HG03139 (cell line): ENCODE measurements at regions not wholly inside any gene's neighbourhood (a gene's known extent, or its start where the extent isn't known, plus 50 kb on each side); places are given as distances from the start of the nearest gene placed in this dataset.

ENCODE experiments used
- ATAC-seq: cut with Tn5 transposase; IDR thresholded peaks from one replicate; pipeline ENCODE4 v1.9.1; 2021; ENCODE audit not compliant: unreplicated experiment

DNA sequence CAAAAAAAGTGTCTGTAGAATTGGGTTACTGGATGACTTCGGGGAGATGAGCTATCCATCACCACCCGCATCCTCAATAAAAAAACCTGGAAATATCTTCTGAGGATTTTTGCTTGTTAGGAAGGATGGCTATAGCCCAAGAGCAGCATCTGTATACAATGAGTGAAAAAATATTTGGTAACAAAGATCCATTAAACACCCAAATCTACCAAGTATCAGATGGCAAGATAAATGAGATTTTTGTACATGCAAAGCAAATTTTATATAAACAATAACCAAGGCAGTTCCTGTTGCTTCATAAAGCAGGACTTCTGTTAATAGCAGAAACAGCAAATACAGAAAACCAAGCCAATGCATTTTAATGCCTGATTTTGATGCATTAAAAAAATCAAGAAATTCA lies 166.6 kb downstream of the SLC28A3 start:
- no peak for ATAC-seq

DNA sequence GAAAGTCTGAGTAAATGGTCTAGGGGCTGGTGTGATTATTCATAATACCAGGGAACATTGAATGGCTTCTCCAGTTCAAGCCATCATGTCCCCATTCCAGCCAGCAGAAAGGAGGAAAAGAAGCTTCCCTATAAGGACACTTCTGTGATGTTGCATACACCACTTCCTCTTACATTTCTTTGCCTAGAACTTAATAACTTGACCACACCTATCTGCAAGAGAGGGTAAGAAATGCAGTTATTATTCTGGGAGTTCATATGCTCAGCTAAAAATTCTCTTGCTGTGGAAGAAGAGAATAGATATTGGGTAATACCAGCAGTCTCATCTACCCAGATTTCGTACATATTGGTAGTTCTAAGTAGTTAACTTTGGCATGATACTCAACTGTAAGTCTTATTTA lies 166.1 kb downstream of the SLC28A3 start:
- ATAC-seq = no peak

DNA sequence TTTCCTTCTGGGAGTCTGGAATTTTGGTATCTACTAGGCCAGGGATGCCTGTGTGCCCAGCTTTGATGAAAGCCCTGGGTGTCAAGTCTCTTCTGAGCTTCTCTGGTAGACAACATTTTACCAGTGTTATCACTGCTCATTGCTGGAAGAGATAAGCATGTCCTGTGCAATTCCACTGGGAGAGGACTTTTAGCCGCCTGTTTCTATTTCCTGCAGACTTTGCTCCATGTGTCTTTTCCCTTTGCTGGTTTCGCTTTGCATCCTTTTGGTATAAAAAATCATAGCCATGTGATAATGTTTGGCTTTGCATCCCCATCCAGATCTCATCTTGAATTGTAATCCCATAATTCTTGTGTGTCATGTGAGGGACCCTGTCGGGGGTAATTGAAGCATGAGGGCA lies 163.2 kb downstream of the SLC28A3 start:
- no peak for ATAC-seq

DNA sequence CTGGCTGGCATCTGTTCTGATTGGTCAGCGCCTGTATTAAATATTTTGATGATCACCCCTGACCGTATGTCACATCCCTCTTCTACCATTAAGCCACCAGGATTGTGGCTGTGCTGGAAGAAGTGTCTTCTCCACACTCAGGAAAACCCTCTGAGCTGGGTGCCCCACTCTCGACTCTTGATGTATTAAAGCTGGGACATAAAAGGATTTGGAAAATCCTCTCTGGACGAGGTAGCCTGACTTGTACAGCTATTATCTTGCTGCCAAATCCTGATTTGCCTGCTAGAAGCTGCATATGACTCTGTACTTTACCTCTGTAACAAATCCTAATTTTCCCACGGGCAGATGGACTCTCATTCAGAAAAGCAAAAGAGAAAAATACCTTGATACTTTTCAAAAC lies 161.0 kb downstream of the SLC28A3 start:
- no peak for ATAC-seq

DNA sequence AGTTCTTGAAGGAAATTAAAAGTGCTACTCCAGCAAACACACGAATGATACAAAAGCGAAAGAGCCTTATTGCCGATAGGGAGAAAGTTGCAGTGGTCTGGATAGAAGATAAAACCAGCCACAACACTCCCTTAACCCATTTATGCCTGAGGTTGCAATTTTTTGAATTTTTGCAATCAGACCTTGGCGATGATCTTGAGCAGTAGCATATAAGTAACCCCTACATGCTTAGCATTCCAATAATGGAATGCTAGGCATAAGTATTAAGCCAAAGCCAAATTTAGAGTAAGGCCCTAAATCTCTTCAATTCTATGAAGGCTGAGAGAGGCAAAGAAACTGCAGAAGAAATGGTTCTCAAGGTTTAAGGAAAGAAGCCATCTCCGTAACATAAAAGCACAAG lies 153.5 kb downstream of the SLC28A3 start:
- no peak for ATAC-seq

DNA sequence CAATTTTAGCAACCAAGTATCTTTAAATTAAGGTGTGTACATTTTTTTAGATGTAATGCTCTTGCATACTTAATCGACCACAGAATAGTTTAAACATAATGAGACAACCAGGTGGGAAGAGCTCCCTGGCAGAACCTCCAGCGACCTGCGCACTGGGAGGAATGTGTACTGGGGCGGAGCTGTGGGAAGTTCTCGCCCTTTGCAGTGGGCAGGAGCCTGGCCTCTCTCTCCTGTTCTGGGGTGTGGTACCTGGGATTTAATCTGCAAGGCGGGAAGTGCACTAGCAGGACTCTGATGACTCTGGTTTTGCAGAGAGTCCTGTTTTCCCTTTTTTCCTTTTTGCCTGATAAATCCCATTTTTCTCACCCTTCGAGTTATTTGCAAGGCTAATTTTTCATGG lies 150.7 kb downstream of the SLC28A3 start:
- ATAC-seq = no peak

DNA sequence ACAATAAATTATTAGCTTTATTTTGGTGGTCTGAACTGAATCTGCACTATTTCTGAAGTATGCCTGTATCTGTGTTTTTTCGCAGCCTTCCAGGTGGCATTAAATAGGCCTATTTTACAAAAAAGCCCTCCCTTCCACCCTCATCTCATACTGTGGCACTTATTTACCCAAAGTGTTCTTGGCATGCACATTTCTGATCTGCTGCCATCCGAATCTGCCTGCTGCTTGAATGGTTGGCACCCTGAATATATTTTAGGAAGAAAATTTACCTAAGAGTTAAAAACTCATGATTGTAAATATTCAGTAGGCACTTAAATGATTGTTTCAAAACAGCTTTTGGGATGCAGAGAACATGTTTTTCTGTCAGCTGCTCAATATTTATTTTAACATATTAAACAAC lies 150.1 kb downstream of the SLC28A3 start:
- ATAC-seq = no peak

DNA sequence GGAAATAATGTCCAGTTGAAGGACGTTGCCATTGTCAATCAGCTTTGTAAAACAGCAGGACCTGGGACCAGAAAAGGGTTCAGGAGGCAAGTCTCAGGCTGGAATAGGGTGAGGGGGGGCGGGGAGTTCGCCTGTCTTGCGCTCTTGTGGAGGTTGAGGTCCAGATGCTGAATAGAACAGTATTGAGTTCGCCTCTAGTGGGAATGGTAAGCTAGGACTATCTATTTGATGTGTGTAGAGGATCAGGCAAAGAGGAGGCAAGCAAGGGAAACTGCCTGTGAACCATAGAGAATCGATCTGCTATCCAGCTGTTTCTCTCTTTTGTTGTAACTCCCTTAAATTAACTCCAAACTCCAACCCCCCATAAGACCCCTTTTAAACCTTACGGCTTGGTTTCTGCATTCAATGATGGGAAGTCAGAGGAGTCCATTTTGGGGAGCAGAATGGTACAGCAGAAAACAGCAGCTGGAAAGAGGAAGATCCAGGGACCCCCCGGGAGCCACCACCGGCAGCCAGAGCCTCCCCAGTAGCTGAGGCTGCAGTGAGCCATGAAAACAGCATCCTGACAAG lies 133.7 kb downstream of the SLC28A3 start:
- ATAC-seq = no peak

DNA sequence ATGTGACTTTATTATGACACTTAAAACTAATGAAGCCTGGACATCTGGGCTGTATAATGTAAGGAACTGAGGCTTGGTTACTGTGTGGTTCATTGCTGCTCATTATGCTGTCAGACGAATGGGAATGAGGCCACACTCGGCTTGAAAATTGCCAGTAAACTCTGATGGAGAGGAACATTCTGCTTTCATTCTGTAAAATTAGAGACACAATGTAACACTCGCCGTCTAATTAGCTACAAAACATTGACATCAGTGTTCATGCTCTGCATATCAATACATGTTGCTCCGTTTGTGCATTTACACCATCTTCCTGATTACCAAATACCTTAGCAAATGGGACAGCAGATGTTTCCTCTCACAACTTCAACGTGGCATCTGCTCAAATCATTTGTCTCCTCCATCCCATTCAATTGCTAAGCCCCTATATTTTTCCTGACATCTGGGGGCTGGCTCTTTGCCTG lies 133.0 kb downstream of the SLC28A3 start:
- ATAC-seq = no peak

DNA sequence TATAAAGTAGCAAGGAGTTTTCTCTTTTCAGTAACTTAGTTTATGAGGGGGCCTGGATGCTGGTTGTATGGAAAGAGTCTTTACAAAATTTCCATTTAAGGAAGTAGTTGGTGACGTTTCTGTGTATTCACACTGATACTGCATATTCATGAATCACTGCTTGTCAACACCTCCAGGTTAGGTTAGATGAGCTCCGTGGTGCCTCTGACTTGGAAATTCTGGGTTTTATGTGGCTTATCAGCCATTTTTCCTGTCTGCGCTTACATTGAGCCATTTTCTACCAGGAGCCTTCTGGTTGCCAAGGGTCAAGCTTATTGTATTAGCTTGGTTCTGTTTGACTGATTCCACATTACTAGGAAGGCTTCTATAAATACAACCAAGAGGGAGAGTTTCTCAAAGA lies 128.3 kb downstream of the SLC28A3 start:
- no peak for ATAC-seq

DNA sequence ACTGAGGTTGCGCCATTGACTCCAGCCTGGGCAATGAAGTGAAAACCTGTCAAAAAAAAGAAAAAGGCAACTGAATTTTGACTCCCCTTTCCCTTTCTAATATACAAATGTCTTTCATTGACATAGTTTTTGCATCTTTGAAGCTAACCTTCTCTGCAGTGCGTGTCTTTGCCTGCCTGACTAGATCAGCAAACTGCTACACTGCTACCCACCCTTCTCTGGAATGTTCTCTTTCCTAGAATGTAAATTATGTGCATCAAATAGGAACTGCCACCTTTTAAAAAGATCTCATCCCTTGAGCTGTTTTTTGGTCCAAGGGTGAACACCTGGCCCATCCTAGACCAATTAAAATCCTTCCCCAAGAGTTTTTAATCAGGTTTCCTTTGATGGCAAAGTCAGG lies 127.6 kb downstream of the SLC28A3 start:
- no peak for ATAC-seq

DNA sequence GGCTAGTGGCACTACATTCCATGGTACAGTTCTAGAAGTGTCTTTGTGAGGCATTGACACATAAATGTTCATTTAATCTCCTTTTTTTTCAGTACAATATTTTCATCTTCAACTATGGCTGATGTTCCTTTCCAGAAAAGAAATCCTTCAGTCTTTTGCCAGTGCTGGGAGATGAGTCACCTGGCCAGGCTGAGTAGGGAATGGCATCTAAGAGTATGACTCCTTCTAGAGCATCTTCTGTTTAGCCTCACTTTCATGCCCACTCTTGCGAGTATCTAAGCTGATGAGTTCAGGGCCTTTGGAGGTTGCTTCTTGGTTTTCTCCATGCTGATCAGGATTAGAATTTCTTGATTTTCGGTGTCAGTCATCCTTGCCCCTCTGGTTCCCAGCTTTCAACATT lies 124.4 kb downstream of the SLC28A3 start:
- no peak for ATAC-seq

DNA sequence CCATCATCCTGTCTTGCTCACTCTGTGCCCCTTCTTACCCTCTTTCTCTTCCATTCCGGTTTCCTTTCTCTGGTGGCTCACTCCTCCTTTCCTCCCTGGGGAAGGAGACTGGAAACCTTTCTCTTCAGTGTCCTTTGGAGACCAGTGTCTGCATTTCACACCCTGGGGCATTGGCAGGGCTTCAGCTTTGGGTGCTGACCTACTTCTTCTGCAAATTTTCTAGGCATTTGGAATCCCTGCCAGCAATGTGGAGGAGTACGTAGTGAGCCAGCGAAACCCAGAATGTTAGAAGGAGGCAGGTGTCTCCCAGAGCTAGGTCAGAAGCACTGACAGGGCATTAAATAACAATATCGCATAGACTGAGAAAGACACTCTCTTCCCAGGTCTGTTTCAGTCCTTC lies 122.2 kb downstream of the SLC28A3 start:
- no peak for ATAC-seq

DNA sequence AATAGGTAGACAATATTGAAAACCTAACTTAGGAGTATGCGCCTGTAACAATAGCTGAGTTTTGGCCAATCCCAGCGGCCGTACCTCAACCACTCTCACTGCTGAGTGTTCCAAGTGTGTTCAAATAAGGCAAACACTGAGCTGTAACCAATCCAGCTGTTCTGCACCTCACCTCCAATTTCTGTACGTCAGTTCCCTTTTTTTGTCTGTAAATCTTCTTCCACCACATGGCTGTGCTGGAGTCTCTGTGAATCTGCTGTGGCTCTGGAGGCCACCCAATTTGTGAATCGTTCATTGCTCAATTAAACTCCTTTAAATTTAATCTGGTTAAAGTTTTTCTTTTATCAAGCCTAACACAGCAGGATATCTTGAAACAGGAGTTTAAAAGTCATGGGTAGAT lies 116.3 kb downstream of the SLC28A3 start:
- ATAC-seq = no peak
